ENCODE measurements at regions not wholly inside any gene's neighbourhood (a gene's known extent, or its start where the extent isn't known, plus 50 kb on each side); places are given as distances from the start of the nearest gene placed in this dataset.

GRCh38 chr11:70844387-70844786 is 408.0 kb downstream of the SHANK2 start:
- no peak overlapping the region for H3K27ac ChIP-seq
- no peak for DNase-seq (ENCODE audit: low read depth, low spot score)

- H3K27ac ChIP-seq = no peak overlapping the region
- DNase-seq (ENCODE audit: low read depth, low spot score) = no peak
Observed at GRCh38 chr11:70845591-70846041, 406.8 kb downstream of the SHANK2 start.

- DNase-seq (ENCODE audit: low read depth, low spot score) = no peak
- H3K27ac ChIP-seq = no peak overlapping the region
Observed at GRCh38 chr11:70846781-70847655, 405.4 kb downstream of the SHANK2 start.

GRCh38 chr11:70848243-70848750 is 404.1 kb downstream of the SHANK2 start:
- DNase-seq (ENCODE audit: low read depth, low spot score) = no peak
- no peak overlapping the region for H3K27ac ChIP-seq

GRCh38 chr11:70849031-70849430 is 403.3 kb downstream of the SHANK2 start:
- no peak overlapping the region for H3K27ac ChIP-seq
- DNase-seq (ENCODE audit: low read depth, low spot score) = no peak

GRCh38 chr11:70851308-70851707 is 401.1 kb downstream of the SHANK2 start:
- H3K27ac ChIP-seq = no peak overlapping the region
- no peak for DNase-seq (ENCODE audit: low read depth, low spot score)

GRCh38 chr11:70851907-70852306 is 400.5 kb downstream of the SHANK2 start:
- no peak overlapping the region for H3K27ac ChIP-seq
- no peak for DNase-seq (ENCODE audit: low read depth, low spot score)

- H3K27ac ChIP-seq = no peak overlapping the region
- DNase-seq (ENCODE audit: low read depth, low spot score) = no peak
Observed at GRCh38 chr11:70853068-70853769, 399.2 kb downstream of the SHANK2 start.

GRCh38 chr11:70853770-70854108 is 398.6 kb downstream of the SHANK2 start:
- H3K27ac ChIP-seq = no peak overlapping the region
- no peak for DNase-seq (ENCODE audit: low read depth, low spot score)

GRCh38 chr11:70854201-70854600 is 398.2 kb downstream of the SHANK2 start:
- DNase-seq (ENCODE audit: low read depth, low spot score) = no peak
- no peak overlapping the region for H3K27ac ChIP-seq

- DNase-seq (ENCODE audit: low read depth, low spot score) = no peak
- no peak overlapping the region for H3K27ac ChIP-seq
Observed at GRCh38 chr11:70854901-70855556, 397.3 kb downstream of the SHANK2 start.

GRCh38 chr11:70857894-70858293 is 394.5 kb downstream of the SHANK2 start:
- H3K27ac ChIP-seq = no peak overlapping the region
- no peak for DNase-seq (ENCODE audit: low read depth, low spot score)

- no peak overlapping the region for H3K27ac ChIP-seq
- DNase-seq (ENCODE audit: low read depth, low spot score) = no peak
Observed at GRCh38 chr11:70859180-70859579, 393.2 kb downstream of the SHANK2 start.

GRCh38 chr11:70860888-70861287 is 391.5 kb downstream of the SHANK2 start:
- DNase-seq (ENCODE audit: low read depth, low spot score) = no peak
- H3K27ac ChIP-seq = no peak overlapping the region

- no peak overlapping the region for H3K27ac ChIP-seq
- DNase-seq (ENCODE audit: low read depth, low spot score) = no peak
Observed at GRCh38 chr11:70861559-70861958, 390.8 kb downstream of the SHANK2 start.

GRCh38 chr11:70862093-70862492 is 390.3 kb downstream of the SHANK2 start:
- no peak overlapping the region for H3K27ac ChIP-seq
- DNase-seq (ENCODE audit: low read depth, low spot score) = no peak

GRCh38 chr11:70863186-70863585 is 389.2 kb downstream of the SHANK2 start:
- DNase-seq (ENCODE audit: low read depth, low spot score) = no peak
- no peak overlapping the region for H3K27ac ChIP-seq

GRCh38 chr11:70863993-70864392 is 388.4 kb downstream of the SHANK2 start:
- DNase-seq (ENCODE audit: low read depth, low spot score) = no peak
- H3K27ac ChIP-seq = no peak overlapping the region

- DNase-seq (ENCODE audit: low read depth, low spot score) = no peak
- H3K27ac ChIP-seq = no peak overlapping the region
Observed at GRCh38 chr11:70865356-70865755, 387.0 kb downstream of the SHANK2 start.

- no peak for DNase-seq (ENCODE audit: low read depth, low spot score)
- H3K27ac ChIP-seq = no peak overlapping the region
Observed at GRCh38 chr11:70866834-70867233, 385.5 kb downstream of the SHANK2 start.

Data from epithelial cell of prostate (primary cell).